HG03354 (cell line): ENCODE measurements at regions not wholly inside any gene's neighbourhood (a gene's known extent, or its start where the extent isn't known, plus 50 kb on each side); places are given as distances from the start of the nearest gene placed in this dataset.
"Not testable (repeated sequence)": the region's sequence is repeated elsewhere in the genome, so short reads cannot be mapped to it uniquely, and the experiment has no call there.

Experiments
- ATAC-seq: cut with Tn5 transposase; IDR thresholded peaks from one replicate; pipeline ENCODE4 v1.9.1; 2021; ENCODE audit warnings: mild to moderate bottlenecking; ENCODE audit not compliant: unreplicated experiment, poor library complexity, severe bottlenecking

- no peak for ATAC-seq
These were observed 1378.0 kb upstream of the PCDH9 start for GRCh38 chr13:68608147-68608546.

- ATAC-seq, result no peak
These were observed 1367.5 kb upstream of the PCDH9 start for GRCh38 chr13:68597641-68598040.

- peak; percentile 96 for ATAC-seq
These were observed 1358.5 kb upstream of the PCDH9 start for GRCh38 chr13:68588623-68589022.

DNA sequence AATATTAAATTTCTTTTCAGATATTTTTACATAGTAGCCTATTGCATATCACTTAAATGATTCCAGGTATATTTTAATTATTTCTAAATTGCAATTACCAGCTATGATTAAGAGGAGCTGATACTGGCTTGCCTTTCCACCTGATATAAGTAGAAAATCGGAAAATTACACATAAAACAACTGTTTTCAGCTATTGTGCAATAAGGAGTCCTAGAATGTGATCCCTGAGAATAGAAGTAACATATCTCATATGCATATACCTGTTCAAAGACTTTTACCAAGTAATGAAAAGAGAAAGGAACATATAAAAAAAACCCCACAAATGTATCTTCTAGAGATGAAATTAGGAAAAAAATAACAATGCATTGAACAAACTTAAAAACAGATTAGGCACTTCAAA, 1354.6 kb upstream of the PCDH9 start:
- ATAC-seq, result no peak

- ATAC-seq, result no peak
These were observed 1343.9 kb upstream of the PCDH9 start for GRCh38 chr13:68574053-68574452.

DNA sequence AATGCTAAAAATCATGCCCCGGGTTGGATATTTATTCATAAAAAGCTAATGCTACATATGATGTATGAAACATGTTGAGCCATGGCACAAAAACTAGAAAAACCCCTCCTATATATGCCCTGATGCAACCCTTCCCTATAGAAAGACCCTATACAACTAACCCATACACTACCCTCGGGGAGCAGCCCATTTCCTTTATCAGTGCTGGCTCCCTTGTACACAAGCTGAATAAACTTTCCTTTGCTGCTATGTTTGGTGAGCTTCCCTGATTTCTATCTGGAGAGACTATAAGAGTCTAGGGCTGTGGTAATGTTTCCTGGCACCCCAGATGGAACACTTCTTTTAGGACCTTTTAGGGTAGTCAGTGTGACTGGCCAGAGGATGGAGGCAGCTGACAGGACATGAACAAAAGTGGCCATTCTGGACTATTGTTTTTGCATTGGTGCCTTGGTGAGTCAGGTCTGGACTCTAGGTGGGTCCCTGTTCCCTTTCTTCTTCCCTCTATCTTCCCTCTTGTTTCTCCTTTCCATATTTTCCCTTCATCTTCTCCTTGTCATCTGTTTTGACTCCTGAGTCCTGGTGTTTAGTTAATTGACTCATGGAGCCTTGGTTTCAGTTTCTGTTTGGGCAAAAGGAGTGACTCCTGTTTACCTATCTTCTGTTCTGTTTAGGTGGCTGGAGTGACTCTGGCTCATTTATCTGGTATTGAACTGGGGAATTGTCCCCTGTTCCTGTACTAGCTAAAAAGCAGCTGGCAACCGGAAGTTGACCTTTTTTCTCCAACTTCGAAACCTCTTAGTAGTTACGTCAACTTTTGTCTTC, 1321.8 kb upstream of the PCDH9 start:
- ATAC-seq, result no peak

GRCh38 chr13:68550330-68550729, 1320.2 kb upstream of the PCDH9 start:
- no peak for ATAC-seq

DNA sequence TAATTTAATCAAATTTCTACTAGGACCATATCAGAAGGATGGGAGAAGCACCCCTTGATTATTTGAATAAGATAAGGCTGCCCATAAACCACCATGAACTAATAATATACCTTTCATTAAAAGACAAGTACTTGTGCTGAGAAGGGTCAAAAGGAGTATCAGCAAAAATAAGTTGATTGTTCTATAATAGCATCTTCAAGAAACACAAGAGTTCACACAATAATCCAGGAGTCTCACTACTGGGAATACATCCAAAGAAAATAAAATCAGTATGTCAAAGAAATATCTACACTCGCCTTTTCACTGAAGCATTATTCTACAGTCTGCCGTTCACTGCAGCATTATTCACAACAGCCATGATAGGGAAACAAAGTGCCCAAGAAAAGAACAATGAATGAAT, 1310.1 kb upstream of the PCDH9 start:
- ATAC-seq, result no peak

DNA sequence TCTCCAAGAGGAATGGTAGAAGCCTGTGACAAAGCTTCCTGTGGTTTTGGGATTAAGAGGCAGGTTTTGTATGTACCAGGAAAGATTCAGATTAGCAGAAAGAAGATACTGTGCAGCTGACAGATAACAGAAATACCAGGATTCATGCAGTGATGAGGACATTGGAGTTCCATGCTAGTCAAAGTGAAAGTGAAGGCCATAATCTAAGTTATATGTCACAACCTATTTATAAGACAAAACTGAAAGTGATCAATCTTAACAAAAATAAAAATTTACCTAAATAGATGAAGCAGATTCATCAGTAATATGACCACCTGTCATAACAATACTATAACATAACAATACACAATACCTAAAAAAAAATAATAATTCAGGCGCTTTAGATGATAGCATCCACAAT, 1305.2 kb upstream of the PCDH9 start:
- no peak for ATAC-seq

GRCh38 chr13:68527167-68527566, 1297.0 kb upstream of the PCDH9 start:
- not testable (repeated sequence) for ATAC-seq

- ATAC-seq, result no peak
These were observed 1293.8 kb upstream of the PCDH9 start for GRCh38 chr13:68523838-68524424.

GRCh38 chr13:68522184-68522583, 1292.0 kb upstream of the PCDH9 start:
- no peak for ATAC-seq

DNA sequence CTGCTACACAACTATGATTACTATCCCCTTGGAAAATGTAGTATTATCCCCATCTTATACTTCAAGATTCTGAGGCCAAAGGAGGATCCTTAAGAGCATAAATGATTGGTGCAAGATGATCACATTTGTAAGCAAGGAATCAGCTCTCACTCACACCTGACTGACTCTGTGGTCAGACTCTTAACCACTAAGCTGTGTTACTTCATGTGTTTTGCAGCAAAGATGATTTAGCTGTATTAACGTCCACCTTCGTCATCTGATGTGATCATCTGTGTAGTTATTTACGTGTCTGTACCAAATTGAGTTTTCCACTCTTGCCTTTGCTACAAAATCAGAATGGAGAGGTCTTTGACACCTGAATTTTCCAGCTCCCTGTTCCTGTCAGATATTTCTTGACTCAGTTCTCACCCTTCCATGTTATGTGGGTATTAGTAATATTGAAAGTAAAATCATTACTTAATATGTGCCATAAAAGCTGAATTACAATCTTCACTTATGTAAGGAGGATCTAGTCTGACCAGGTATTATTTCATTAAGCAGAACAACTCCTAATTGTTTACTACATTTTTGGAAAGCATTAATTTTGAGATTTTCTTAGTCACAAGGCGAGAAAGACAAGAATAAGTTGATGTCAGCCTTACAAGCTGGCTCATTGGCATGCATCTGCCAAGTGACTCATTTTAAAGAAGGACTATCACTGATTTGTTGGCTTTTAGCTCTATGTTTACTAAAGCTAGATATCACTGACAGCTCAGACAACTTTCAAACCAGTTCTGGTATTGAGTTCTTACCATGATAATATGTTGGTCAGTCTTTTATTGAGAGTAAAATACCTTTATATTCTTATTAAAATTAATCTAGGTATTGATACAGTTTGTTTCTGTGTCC, 1279.8 kb upstream of the PCDH9 start:
- ATAC-seq, result no peak

DNA sequence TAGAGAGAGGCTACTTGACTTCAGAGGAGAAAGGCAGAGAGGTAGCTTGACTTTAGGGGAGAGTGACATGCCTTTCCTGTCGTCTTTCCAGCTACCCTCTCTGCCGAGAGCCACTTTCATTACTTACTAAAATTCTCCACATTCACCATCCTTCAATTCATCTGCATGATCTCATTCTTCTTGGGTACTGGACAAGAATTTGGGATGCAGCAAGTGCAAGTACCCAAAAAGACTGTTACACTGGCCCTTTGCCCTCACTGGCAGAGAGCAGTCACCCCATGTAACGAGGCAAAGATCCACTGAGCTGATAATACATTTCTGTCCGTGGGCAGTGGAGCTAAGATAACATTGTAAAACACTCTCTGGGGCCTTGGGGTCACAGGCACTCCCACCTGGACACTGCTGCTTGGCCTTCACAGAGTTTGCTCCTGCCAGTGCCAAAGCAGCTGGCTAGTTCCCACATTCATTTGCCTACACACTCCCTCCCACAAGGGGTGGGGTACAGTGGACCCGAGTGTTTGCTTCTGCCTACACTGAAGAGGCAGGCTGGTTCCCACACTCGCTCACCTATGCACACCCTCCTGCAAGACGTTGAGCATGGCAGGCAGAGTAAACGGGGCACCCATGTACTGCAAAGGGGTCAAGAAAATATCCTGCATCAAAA, 1276.9 kb upstream of the PCDH9 start:
- no peak for ATAC-seq

DNA sequence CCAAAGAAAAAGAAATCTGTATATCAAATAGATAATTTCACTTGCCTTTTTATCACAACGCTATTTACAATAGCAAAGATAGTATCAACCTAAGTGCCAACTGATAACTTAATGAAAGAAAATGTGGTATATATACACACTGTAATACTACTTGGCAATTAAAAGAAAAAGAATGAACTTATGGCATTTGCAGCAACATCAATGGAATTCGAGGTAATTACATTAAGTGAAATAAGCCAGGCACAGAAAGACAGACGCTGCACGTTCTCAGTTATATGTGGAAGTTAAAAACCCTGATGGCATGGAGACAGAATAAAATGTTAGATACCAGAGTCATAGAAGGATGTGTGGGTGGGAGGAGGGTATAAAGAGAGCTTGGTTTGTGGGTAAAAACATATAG, 1260.5 kb upstream of the PCDH9 start:
- ATAC-seq, result no peak

GRCh38 chr13:68481130-68481529, 1251.0 kb upstream of the PCDH9 start:
- no peak for ATAC-seq

- no peak for ATAC-seq
These were observed 1243.7 kb upstream of the PCDH9 start for GRCh38 chr13:68473834-68474326.

DNA sequence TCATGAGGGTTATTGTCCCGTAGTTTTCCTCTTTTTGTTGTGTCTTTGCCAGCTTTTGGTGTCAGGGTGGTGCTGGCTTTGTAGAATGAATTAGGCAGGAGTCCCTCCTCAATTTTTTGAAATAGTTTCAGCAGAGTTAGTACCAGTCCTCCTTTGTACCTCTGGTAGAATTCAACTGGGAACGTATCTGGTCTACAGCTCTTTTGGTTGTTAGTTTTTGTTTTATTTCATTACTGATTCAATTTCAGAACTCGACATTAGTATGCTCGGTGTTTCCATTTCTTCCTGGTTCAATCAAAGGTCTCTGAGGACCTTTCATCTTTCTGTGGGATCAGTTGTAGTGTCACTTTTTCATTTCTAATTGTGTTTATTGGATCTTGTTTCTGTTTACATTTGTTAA, 1237.0 kb upstream of the PCDH9 start:
- ATAC-seq, result no peak

- no peak for ATAC-seq
These were observed 1210.7 kb upstream of the PCDH9 start for GRCh38 chr13:68440874-68441273.

- ATAC-seq, result no peak
These were observed 1209.7 kb upstream of the PCDH9 start for GRCh38 chr13:68439817-68440216.
